Gastroesophageal sphincter (tissue), 4 donors: ENCODE measurements at regions not wholly inside any gene's neighbourhood (a gene's known extent, or its start where the extent isn't known, plus 50 kb on each side); places are given as distances from the start of the nearest gene placed in this dataset.

ENCODE experiments used
- ATAC-seq: fragments of 150-250 bp; one replicate; pipeline ENCODE4 v1.9.1; 2016; ENCODE audit warnings: mild to moderate bottlenecking, moderate library complexity
- H3K27ac ChIP-seq, 4 donors: fragments of 200-600 bp; sonication (generic) in 3 of 4; 1 replicate in 3 of 4; 2 replicates in 1 of 4; pipeline ENCODE4 v1.5.1; 2016 to 2019
- H3K27me3 ChIP-seq: fragments of 200-600 bp; sonication (generic); one replicate; pipeline ENCODE4 v1.5.1; 2019
- H3K36me3 ChIP-seq, 2 donors: fragments of 200-600 bp; sonication (generic); one replicate each; pipeline ENCODE4 v1.5.1; 2019; ENCODE audit warnings: control low read depth in 1 of 2
- H3K4me1 ChIP-seq, 3 donors: fragments of 200-600 bp; sonication (generic); 1 replicate in 2 of 3; 2 replicates in 1 of 3; pipeline ENCODE4 v1.5.1; 2016 to 2019; ENCODE audit warnings: control low read depth in 2 of 3
- H3K4me3 ChIP-seq, 2 donors: fragments of 200-600 bp; sonication (generic); one replicate each; pipeline ENCODE4 v1.5.1; 2019; ENCODE audit warnings: mild to moderate bottlenecking in 1 of 2, moderate library complexity in 1 of 2
- H3K9me3 ChIP-seq, 3 donors: fragments of 200-600 bp; sonication (generic); one replicate each; pipeline ENCODE4 v1.5.1; 2017 to 2019; ENCODE audit warnings: control low read depth in 2 of 3
- CTCF ChIP-seq, 4 experiments: fragments of 200-600 bp in 2 of 4; fragments of 450-650 bp in 2 of 4; sonication (generic) in 1 of 4; IDR thresholded peaks; one replicate each; pipeline ENCODE4 v1.5.1; 2017 to 2019; ENCODE audit warnings: antibody characterized with exemption in 4 of 4, mild to moderate bottlenecking in 2 of 4, moderate library complexity in 2 of 4
- EP300 ChIP-seq: sonication (generic); formaldehyde crosslinking; IDR thresholded peaks from one replicate; pipeline ENCODE4 v1.6.1; 2017; ENCODE audit warnings: antibody characterized with exemption, mild to moderate bottlenecking
- POLR2A ChIP-seq, 2 donors: fragments of 450-650 bp; IDR thresholded peaks; one replicate each; pipeline ENCODE4 v1.6.1; 2017; ENCODE audit warnings: antibody characterized with exemption in 2 of 2, mild to moderate bottlenecking in 2 of 2, moderate library complexity in 1 of 2
- POLR2AphosphoS5 ChIP-seq: sonication (generic); formaldehyde crosslinking; IDR thresholded peaks from one replicate; pipeline ENCODE4 v1.6.1; 2017; ENCODE audit warnings: antibody characterized with exemption
- WGBS, 2 donors: methylation state at CpG; one replicate each; pipeline ENCODE4 v1.1.5; 2018; ENCODE audit warnings: low coverage in 1 of 2; 5-methylcytosine and 5-hydroxymethylcytosine counted together

- TF ChIP-seq EP300 (no peak), CTCF (IDR thresholded peaks at IDR 0.05) (no peak), POLR2A (IDR thresholded peaks at IDR 0.05) (no peak), POLR2AphosphoS5 (no peak)
- no peaks in the 10 kb centered on the region for H3K4me1 ChIP-seq
- 54% methylated on average over 3 of the region's 3 CpGs; no CpG with 5 or more reads in 1 of the 2 donors for WGBS, 2 donors
- H3K27ac ChIP-seq: no peak overlapping the region
- no peaks in the 10 kb centered on the region for H3K27me3 ChIP-seq
- no peaks in the 10 kb centered on the region for H3K36me3 ChIP-seq
- no peak for ATAC-seq
- H3K9me3 ChIP-seq: no peaks in the 10 kb centered on the region
- H3K4me3 ChIP-seq: no peak overlapping the region
Measured at GRCh38 chr1:195981448-195982139, 626.6 kb downstream of the KCNT2 start.

- Histone ChIP-seq H3K27ac (no peak overlapping the region), H3K4me1 (no peaks in the 10 kb centered on the region), H3K36me3 (no peaks in the 10 kb centered on the region), H3K9me3 (no peaks in the 10 kb centered on the region), H3K27me3 (no peaks in the 10 kb centered on the region), H3K4me3 (no peak overlapping the region)
- ATAC-seq: no peak
- WGBS, 2 donors: 71% methylated on average over 1 of the region's 1 CpG
- TF ChIP-seq CTCF (IDR thresholded peaks at IDR 0.05) (no peak), POLR2AphosphoS5 (no peak), POLR2A (IDR thresholded peaks at IDR 0.05) (no peak), EP300 (no peak)
Measured at GRCh38 chr1:195979646-195980045, 628.6 kb downstream of the KCNT2 start.

GRCh38 chr1:195973311-195973904 lies 634.8 kb downstream of the KCNT2 start:
- H3K27ac ChIP-seq: no peak overlapping the region
- TF ChIP-seq CTCF (IDR thresholded peaks at IDR 0.05) (no peak), POLR2AphosphoS5 (no peak), POLR2A (IDR thresholded peaks at IDR 0.05) (no peak), EP300 (no peak)
- no peaks in the 10 kb centered on the region for H3K36me3 ChIP-seq
- no peak for ATAC-seq
- no peaks in the 10 kb centered on the region for H3K27me3 ChIP-seq
- 46 to 56% methylated on average over 1 of the region's 1 CpG for WGBS, 2 donors
- no peaks in the 10 kb centered on the region for H3K9me3 ChIP-seq
- no peaks in the 10 kb centered on the region for H3K4me1 ChIP-seq
- no peak overlapping the region for H3K4me3 ChIP-seq

- H3K9me3 ChIP-seq: no peaks in the 10 kb centered on the region
- TF ChIP-seq EP300 (no peak), POLR2A (IDR thresholded peaks at IDR 0.05) (no peak), POLR2AphosphoS5 (no peak), CTCF (IDR thresholded peaks at IDR 0.05) (no peak)
- H3K4me1 ChIP-seq: no peaks in the 10 kb centered on the region
- no peak overlapping the region for H3K27ac ChIP-seq
- H3K4me3 ChIP-seq: no peak overlapping the region
- no peak for ATAC-seq
- no peaks in the 10 kb centered on the region for H3K27me3 ChIP-seq
- no peaks in the 10 kb centered on the region for H3K36me3 ChIP-seq
- WGBS, 2 donors: 100% methylated on average over 1 of the region's 1 CpG; no CpG with 5 or more reads in 1 of the 2 donors
Measured at GRCh38 chr1:195971589-195971988, 636.7 kb downstream of the KCNT2 start.

GRCh38 chr1:195970209-195970608 lies 638.0 kb downstream of the KCNT2 start:
- ATAC-seq: no peak
- Histone ChIP-seq H3K9me3 (no peaks in the 10 kb centered on the region), H3K27ac (no peak overlapping the region), H3K4me1 (no peaks in the 10 kb centered on the region), H3K4me3 (no peak overlapping the region), H3K27me3 (no peaks in the 10 kb centered on the region), H3K36me3 (no peaks in the 10 kb centered on the region)
- TF ChIP-seq EP300: no peak
- TF ChIP-seq POLR2AphosphoS5: no peak
- WGBS, 2 donors: 83% methylated on average over 1 of the region's 1 CpG; no CpG with 5 or more reads in 1 of the 2 donors
